GM13976 (cell line): ENCODE measurements at regions not wholly inside any gene's neighbourhood (a gene's known extent, or its start where the extent isn't known, plus 50 kb on each side); places are given as distances from the start of the nearest gene placed in this dataset.
"Not testable (repeated sequence)": the region's sequence is repeated elsewhere in the genome, so short reads cannot be mapped to it uniquely, and the experiment has no call there.

Experiments
- DNase-seq: peaks from one replicate; pipeline ENCODE4 v3.0.0; 2012; ENCODE audit warnings: low spot score
- CTCF ChIP-seq: IDR thresholded peaks from 2 replicates; pipeline ENCODE4 v1.5.1; 2012; ENCODE audit warnings: borderline replicate concordance, mild to moderate bottlenecking; ENCODE audit not compliant: insufficient read depth; ENCODE audit errors: extremely low read depth, missing control alignments, control extremely low read depth
- in situ Hi-C: fragments of 300-500 bp; cut with MboI; formaldehyde crosslinking; loops from one replicate; pipeline ENCODE4 v1.12.0; 2022; ENCODE audit warnings: low sequenced_read_pairs, mixed read lengths, inconsistent platforms; ENCODE audit not compliant: unreplicated experiment

DNA sequence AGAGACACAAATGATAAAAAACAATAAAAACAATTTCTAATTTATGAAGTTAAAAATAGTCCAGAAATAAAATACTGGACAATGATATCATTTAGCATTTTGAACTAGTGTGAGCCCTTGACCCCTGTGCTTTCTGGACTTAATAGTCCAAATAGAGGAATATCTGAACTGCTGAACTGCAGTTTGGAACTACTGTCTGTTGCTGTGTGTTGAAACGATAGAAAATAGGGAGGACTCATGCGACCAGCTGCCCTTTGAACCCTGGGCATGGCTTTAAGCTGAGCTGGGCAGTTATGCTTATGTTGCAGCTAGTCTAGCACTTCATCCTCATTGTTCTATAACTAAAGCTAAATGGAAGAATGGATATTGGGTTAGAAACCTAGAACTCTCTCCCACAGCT, 99.5 kb downstream of the FMR1NB start:
- no peak for TF ChIP-seq CTCF
- in situ Hi-C loops = no loop called here
- DNase-seq = no peak

GRCh38 chrX:148084611-148085010, 103.5 kb downstream of the FMR1NB start:
- no peak for DNase-seq

GRCh38 chrX:148120151-148120550, 139.0 kb downstream of the FMR1NB start:
- in situ Hi-C loops = no loop called here
- no peak for TF ChIP-seq CTCF

More at GRCh38 chrX:148084611-148085010, 103.5 kb downstream of the FMR1NB start:
- in situ Hi-C loops = no loop called here
- no peak for TF ChIP-seq CTCF

GRCh38 chrX:148120999-148121623, 140.0 kb downstream of the FMR1NB start:
- no peak for TF ChIP-seq CTCF
- DNase-seq = no peak
- in situ Hi-C loops = no loop called here

More at GRCh38 chrX:148120151-148120550, 139.0 kb downstream of the FMR1NB start:
- DNase-seq = no peak

- in situ Hi-C loops, DNase-seq: not testable (repeated sequence)
Observed at GRCh38 chrX:148128872-148129505, 147.9 kb downstream of the FMR1NB start.

DNA sequence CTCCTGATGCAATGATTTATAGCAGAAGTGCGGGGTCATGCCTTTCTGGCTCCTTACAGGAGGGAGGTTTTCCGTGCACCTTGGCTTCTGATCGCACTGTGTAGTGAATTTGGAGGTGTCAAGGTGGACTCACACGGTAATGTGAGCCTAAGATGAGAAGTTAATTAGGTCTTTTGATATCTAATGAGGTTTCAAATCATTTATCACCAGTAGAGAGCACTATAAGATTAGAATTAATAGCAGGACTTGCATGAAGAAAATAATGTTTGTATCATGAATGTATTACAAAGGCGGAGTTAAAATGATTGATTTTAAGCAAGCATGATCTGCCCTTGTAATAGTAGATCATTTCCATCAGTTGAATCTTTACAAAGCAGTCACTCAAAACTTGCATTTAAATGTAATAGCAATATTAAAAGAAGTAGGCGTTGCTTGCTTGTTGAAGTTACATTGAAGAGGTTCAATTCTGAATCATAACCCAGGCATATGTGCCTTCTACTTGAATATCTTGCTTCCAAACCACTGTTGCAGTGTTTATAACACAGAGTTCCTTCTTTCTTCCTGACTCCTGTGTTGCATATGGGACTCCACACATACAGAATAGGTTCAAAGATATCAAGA, 152.1 kb downstream of the FMR1NB start:
- in situ Hi-C loops = no loop called here
- no peak for TF ChIP-seq CTCF
- DNase-seq = no peak

- in situ Hi-C loops = no loop called here
- DNase-seq = no peak
- no peak for TF ChIP-seq CTCF
Observed at GRCh38 chrX:148134578-148134977, 153.4 kb downstream of the FMR1NB start.
